ENCODE measurements at regions not wholly inside any gene's neighbourhood (a gene's known extent, or its start where the extent isn't known, plus 50 kb on each side); places are given as distances from the start of the nearest gene placed in this dataset.

GRCh38 chr3:109213321-109213720 lies 76.8 kb downstream of the C3orf85 start:
- TF ChIP-seq CTCF (IDR thresholded peaks at IDR 0.05) = no peak
- TF ChIP-seq POLR2A (IDR thresholded peaks at IDR 0.05) = no peak
